Coronary artery (tissue), 2 donors: ENCODE measurements at regions not wholly inside any gene's neighbourhood (a gene's known extent, or its start where the extent isn't known, plus 50 kb on each side); places are given as distances from the start of the nearest gene placed in this dataset.

Experiments used
- DNase-seq: peaks from one replicate; pipeline ENCODE4 v3.0.0-alpha.2; 2017; ENCODE audit warnings: low spot score
- H3K27ac ChIP-seq, 2 donors: fragments of 200-600 bp; sonication (generic); one replicate each; pipeline ENCODE4 v1.5.1; 2016 to 2019
- H3K4me3 ChIP-seq: fragments of 200-600 bp; sonication (generic); 2 replicates; pipeline ENCODE4 v1.5.1; 2016; ENCODE audit warnings: mild to moderate bottlenecking, moderate library complexity
- TF ChIP-seq, protein P1 (sequence below): fragments of 200-600 bp; sonication (generic); IDR thresholded peaks from one replicate; pipeline ENCODE4 v1.5.1; 2019; ENCODE audit warnings: antibody characterized with exemption

DNA sequence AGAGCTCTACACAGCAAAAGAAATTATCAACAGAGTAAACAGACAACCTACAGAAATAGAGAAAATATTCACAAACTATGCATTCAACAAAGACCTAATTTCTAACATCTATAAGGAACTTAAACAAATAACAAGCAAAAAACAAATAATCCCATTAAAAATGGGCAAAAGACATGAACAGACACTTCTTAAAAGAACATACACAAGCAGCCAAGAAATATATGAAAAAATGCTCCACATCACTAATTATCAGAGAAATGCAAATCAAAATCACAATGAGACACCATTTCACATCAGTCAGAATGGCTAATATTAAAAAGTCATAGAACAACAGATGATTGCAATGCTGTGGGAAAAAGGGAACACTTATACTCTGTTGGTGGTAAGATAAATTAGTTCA is 100.7 kb upstream of the LGR5 start:
- DNase-seq, result no peak
- no peak overlapping the region for H3K27ac ChIP-seq
- TF ChIP-seq, protein P1, sequence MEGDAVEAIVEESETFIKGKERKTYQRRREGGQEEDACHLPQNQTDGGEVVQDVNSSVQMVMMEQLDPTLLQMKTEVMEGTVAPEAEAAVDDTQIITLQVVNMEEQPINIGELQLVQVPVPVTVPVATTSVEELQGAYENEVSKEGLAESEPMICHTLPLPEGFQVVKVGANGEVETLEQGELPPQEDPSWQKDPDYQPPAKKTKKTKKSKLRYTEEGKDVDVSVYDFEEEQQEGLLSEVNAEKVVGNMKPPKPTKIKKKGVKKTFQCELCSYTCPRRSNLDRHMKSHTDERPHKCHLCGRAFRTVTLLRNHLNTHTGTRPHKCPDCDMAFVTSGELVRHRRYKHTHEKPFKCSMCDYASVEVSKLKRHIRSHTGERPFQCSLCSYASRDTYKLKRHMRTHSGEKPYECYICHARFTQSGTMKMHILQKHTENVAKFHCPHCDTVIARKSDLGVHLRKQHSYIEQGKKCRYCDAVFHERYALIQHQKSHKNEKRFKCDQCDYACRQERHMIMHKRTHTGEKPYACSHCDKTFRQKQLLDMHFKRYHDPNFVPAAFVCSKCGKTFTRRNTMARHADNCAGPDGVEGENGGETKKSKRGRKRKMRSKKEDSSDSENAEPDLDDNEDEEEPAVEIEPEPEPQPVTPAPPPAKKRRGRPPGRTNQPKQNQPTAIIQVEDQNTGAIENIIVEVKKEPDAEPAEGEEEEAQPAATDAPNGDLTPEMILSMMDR, result no peak

DNA sequence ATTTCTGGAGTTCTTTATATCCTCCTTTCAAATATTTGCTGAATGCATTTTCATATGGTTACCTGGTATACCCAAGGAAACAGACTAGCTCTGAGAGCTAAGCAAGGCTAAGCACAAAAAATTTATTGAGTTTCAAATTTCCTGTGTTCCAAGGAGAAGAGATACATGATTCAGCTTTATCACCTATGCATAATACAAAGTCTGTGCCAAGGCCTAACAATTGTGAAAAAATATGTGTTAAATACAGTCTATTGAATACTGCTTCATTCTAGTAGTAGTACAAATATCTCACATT is 103.7 kb upstream of the LGR5 start:
- Histone ChIP-seq H3K4me3 (no peak overlapping the region), H3K27ac (no peak overlapping the region)
- TF ChIP-seq, protein P1, result no peak
- no peak for DNase-seq

More for the DNA sequence above, 100.7 kb upstream of the LGR5 start:
- no peak overlapping the region for H3K4me3 ChIP-seq

DNA sequence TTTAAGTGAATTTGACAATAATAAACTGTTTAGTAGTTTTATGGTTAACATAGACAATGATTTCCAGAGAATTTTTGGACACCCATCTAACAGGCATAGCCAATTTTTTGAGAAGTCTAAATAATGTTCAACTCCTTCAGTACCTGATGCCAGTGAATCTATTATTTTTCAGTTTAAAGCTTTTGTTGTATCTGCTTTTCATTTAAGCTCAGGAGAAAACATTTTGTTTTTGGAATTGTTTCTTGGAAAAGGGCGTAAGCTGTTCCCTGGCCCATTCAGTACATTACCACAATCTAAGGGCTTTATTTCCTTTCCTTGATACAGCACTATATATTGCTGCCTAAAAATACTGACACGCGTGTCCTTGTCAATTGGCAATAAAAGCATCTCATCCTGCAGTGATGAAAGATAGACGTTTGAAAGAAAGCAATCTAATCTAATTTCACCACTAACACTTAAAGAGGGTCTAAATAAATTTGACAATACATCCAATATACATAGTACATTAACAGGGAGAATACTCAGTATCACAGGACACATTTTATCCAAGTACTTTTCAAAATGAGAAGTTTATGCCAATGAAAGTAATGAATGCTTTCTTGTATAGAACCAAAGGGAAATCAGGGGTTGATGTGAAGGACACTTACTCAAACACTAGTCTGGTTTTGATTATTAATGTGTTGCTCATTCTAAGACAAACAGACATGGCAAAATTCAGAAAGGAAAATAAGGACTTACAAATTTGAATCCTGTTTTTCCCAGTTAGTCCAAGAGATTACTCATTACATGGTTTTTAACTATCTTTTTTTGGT is 104.2 kb upstream of the LGR5 start:
- TF ChIP-seq, protein P1, result no peak
- no peak overlapping the region for H3K4me3 ChIP-seq
- no peak overlapping the region for H3K27ac ChIP-seq
- no peak for DNase-seq

DNA sequence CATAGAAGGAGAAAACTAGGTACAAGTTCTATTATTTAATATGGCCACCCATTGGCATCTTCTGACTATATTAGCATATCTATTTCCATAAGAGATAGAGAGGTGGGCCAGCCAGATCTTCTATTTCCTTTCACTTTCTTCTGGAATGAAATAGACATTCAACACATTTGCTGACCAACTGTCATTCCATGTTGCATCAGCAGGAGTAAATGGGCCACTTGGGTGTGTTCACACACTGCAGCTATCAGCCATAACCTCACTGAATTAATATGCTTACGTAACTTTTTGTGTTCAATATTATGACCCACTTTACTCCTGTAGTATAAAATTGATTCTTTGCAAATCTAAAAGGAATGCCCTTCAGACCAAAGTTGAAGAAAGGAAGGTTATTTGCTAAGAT is 106.2 kb upstream of the LGR5 start:
- H3K4me3 ChIP-seq, result no peak overlapping the region
- TF ChIP-seq, protein P1, result no peak
- no peak overlapping the region for H3K27ac ChIP-seq
- no peak for DNase-seq

DNA sequence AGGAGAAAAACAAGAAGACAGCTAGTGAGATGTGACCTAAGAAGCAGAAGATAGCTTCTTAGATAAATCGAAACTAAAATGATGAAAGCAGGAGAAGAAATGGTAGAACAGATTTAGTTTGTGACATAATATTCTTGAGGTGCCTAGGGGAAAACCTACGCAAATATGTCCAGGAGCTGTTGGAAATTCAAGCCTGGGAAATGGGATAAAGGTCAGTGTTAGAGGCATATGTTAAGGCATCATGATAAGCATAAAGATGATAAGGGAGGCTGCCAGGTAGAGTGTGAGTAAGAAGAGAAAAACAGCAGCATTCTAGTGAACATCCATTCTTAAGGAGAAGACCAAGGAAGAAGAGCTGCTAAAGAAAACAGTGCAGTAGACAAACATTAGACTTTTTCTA is 109.6 kb upstream of the LGR5 start:
- TF ChIP-seq, protein P1, result no peak
- no peak for DNase-seq
- Histone ChIP-seq H3K4me3 (no peak overlapping the region), H3K27ac (no peak overlapping the region)

DNA sequence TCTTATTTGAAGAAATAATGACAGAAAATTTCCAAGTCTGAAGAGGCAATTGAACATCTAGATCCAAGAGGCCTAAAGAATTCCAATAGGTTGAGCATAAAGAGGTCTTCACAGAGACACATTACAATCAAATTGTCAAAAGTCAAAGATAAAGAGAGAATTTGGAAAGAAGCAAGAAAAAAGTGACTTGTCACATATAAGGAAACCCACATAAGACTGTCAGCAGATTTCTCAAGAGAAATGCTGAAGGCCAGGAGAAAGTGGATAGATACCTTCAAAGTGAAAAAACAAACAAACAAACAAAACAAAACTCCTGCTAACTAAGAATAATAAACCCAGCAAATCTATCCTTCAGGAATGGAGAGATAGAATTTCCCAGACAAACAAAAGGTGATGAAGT is 118.1 kb upstream of the LGR5 start:
- no peak for DNase-seq
- TF ChIP-seq, protein P1, result no peak
- H3K4me3 ChIP-seq, result no peak overlapping the region
- no peak overlapping the region for H3K27ac ChIP-seq

DNA sequence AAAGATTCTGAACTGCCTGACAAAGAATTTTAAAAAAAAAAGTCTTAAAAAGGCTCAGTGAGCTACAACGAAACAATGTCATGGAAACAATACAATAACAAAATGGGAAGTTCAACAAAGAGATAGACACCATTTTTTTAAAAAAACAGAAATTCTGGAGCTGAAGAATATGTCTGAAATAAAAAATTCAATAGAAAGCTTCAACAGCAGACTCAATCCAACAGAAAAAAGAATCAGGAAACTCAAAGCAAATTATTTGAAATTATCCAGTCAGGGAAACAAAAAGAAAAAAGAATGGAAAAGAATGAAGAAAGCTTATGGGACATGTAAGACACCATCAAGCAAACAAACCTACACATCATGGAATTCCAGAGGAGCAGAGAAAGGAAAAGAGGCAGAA is 118.5 kb upstream of the LGR5 start:
- TF ChIP-seq, protein P1, result no peak
- Histone ChIP-seq H3K27ac (no peak overlapping the region), H3K4me3 (no peak overlapping the region)
- DNase-seq, result no peak
